ENCODE measurements at regions not wholly inside any gene's neighbourhood (a gene's known extent, or its start where the extent isn't known, plus 50 kb on each side); places are given as distances from the start of the nearest gene placed in this dataset.

GRCh38 chr5:78698191-78698791, 49.7 kb upstream of the LHFPL2 start:
- TF ChIP-seq GATA2 (IDR thresholded peaks at IDR 0.05; ENCODE audit: low read depth, low read length) (no peak), GATA3 (IDR thresholded peaks at IDR 0.05; ENCODE audit: low read depth, low read length) (no peak)
